ENCODE measurements at regions not wholly inside any gene's neighbourhood (a gene's known extent, or its start where the extent isn't known, plus 50 kb on each side); places are given as distances from the start of the nearest gene placed in this dataset.

DNA sequence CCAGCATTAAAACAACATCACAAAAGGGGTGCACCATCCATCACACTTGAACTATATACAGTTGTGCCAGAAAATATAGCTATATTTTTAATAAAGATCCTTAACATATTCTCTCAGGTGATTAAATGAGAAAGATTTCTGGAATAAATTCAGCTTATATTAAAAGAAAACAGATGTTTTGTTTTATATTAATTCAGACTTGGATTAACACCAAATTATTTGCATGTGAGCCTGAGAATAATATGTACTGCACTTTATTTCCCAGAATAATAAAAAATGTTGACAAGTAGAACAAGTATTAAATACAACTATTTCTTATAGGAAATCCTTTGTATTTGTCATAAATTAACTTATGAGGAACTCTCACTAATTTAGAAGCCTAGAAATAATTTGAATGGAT, 1467.4 kb downstream of the RAPGEF2 start:
- no peak for FAIRE-seq
- no peak overlapping the region for H4K91ac ChIP-seq (replicated peaks; ENCODE audit: insufficient read length, low read length)

More for the DNA sequence above, 1467.4 kb downstream of the RAPGEF2 start:
- no peak overlapping the region for H3K4me3 ChIP-seq (ENCODE audit: extremely low read depth in 1 of 4, insufficient read depth in 2 of 4, low read depth in 3 of 4, low read length in 4 of 4)
- H3K79me1 ChIP-seq (ENCODE audit: low read depth, low read length), result no peaks in the 10 kb centered on the region
- H3K27me3 ChIP-seq (replicated peaks in 1 of 4; ENCODE audit: control insufficient read depth in 3 of 4, extremely low read depth in 1 of 4, insufficient read depth in 3 of 4, low read length in 3 of 4), result no peaks in the 10 kb centered on the region; a peak in 1 of 7 replicates
- H3K23me2 ChIP-seq (ENCODE audit: low read depth, low read length), result no peaks in the 10 kb centered on the region
- no peak overlapping the region for H3K14ac ChIP-seq (ENCODE audit: insufficient read length)
- no peak overlapping the region for H3K23ac ChIP-seq (ENCODE audit: insufficient read length)
- H3K4me2 ChIP-seq (ENCODE audit: insufficient read depth in 1 of 2, low read depth in 2 of 2, low read length in 2 of 2), result no peak overlapping the region
- no peak overlapping the region for H3K9ac ChIP-seq (replicated peaks in 1 of 4; ENCODE audit: extremely low read depth in 1 of 4, low read depth in 3 of 4, low read length in 3 of 4)
- H3K56ac ChIP-seq (replicated peaks; ENCODE audit: insufficient read length, low read depth, low read length), result no peak overlapping the region
- no peak overlapping the region for H2AFZ ChIP-seq (ENCODE audit: low read length)
- H2BK120ac ChIP-seq (replicated peaks; ENCODE audit: low read depth, low read length), result no peak overlapping the region
- H2BK15ac ChIP-seq (ENCODE audit: low read length), result no peak overlapping the region
- no peak overlapping the region for H3K4ac ChIP-seq (replicated peaks; ENCODE audit: insufficient read length, low read depth, low read length)
- H2AK5ac ChIP-seq (ENCODE audit: low read depth, low read length), result no peak overlapping the region
- POLR2A ChIA-PET (ENCODE audit: partially characterized antibody), result no interaction called here
- no peaks in the 10 kb centered on the region for H3K79me2 ChIP-seq (ENCODE audit: control insufficient read depth in 1 of 2, insufficient read depth in 2 of 2, low read length in 2 of 2)
- no peak overlapping the region for H4K8ac ChIP-seq (ENCODE audit: extremely low read depth, insufficient read depth, low read length)
- H3K4me1 ChIP-seq (replicated peaks in 1 of 4; ENCODE audit: control insufficient read depth in 3 of 4, insufficient read depth in 4 of 4, low read length in 3 of 4), result no peaks in the 10 kb centered on the region
- no peaks in the 10 kb centered on the region; a peak in 1 of 4 replicates for H3K9me3 ChIP-seq (ENCODE audit: insufficient read depth in 2 of 2, low read depth in 1 of 2, low read length in 1 of 2)
- H3K36me3 ChIP-seq (ENCODE audit: control insufficient read depth in 2 of 4, insufficient read depth in 4 of 4, low read length in 3 of 4), result no peaks in the 10 kb centered on the region
- no peak overlapping the region for H2BK20ac ChIP-seq (ENCODE audit: low read length)
- H3K18ac ChIP-seq (ENCODE audit: extremely low read depth, low read length), result no peak overlapping the region
- H4K20me1 ChIP-seq (replicated peaks in 1 of 2; ENCODE audit: control insufficient read depth in 1 of 2, insufficient read depth in 2 of 2, low read length in 2 of 2), result no peaks in the 10 kb centered on the region
- DNase-seq (ENCODE audit: low read depth in 1 of 2, low spot score in 2 of 2), result no peak
- H3K27ac ChIP-seq (ENCODE audit: low read depth, low read length), result no peak overlapping the region
- H2BK12ac ChIP-seq (ENCODE audit: low read depth, low read length), result no peak overlapping the region
- no peak overlapping the region for H2BK5ac ChIP-seq (ENCODE audit: low read depth, low read length)
- TF ChIP-seq YY1 (IDR thresholded peaks at IDR 0.05; ENCODE audit: low read depth, low read length) (no peak), USF2 (IDR thresholded peaks at IDR 0.05; ENCODE audit: low read length) (no peak), KDM1A (IDR thresholded peaks at IDR 0.05; ENCODE audit: borderline replicate concordance, low read length) (no peak)
- TF ChIP-seq, protein P1, sequence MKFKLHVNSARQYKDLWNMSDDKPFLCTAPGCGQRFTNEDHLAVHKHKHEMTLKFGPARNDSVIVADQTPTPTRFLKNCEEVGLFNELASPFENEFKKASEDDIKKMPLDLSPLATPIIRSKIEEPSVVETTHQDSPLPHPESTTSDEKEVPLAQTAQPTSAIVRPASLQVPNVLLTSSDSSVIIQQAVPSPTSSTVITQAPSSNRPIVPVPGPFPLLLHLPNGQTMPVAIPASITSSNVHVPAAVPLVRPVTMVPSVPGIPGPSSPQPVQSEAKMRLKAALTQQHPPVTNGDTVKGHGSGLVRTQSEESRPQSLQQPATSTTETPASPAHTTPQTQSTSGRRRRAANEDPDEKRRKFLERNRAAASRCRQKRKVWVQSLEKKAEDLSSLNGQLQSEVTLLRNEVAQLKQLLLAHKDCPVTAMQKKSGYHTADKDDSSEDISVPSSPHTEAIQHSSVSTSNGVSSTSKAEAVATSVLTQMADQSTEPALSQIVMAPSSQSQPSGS (IDR thresholded peaks at IDR 0.05; ENCODE audit: low read length), result no peak
- CTCF ChIA-PET (ENCODE audit: partially characterized antibody), result no interaction called here
- H4K5ac ChIP-seq (ENCODE audit: insufficient read length, low read depth, low read length), result no peak overlapping the region

Measured in H1 (cell line).